Epithelial cell of proximal tubule (primary cell): ENCODE measurements at regions not wholly inside any gene's neighbourhood (a gene's known extent, or its start where the extent isn't known, plus 50 kb on each side); places are given as distances from the start of the nearest gene placed in this dataset.

Experiments used
- DNase-seq: peaks from one replicate; pipeline ENCODE4 v3.0.0-alpha.2; 2011; ENCODE audit warnings: low read depth
- H3K4me3 ChIP-seq: 2 replicates; pipeline ENCODE4 v1.5.1; 2011; ENCODE audit warnings: low read depth, mild to moderate bottlenecking, low read length
- CTCF ChIP-seq: conservative IDR thresholded peaks from 2 replicates; pipeline ENCODE4 v1.5.1; 2012; ENCODE audit warnings: low read depth, mild to moderate bottlenecking, low read length

GRCh38 chr1:70902211-70902610 is 145.4 kb downstream of the PTGER3 start:
- TF ChIP-seq CTCF = no peak
- no peak for DNase-seq
- H3K4me3 ChIP-seq = no peak overlapping the region

- no peak overlapping the region for H3K4me3 ChIP-seq
- TF ChIP-seq CTCF = no peak
Measured at GRCh38 chr1:70906800-70907199, 140.8 kb downstream of the PTGER3 start.

GRCh38 chr1:70907563-70908310 is 139.9 kb downstream of the PTGER3 start:
- TF ChIP-seq CTCF = no peak
- no peak for DNase-seq
- no peak overlapping the region for H3K4me3 ChIP-seq

More at GRCh38 chr1:70906800-70907199, 140.8 kb downstream of the PTGER3 start:
- DNase-seq = no peak

GRCh38 chr1:70909262-70909822 is 138.3 kb downstream of the PTGER3 start:
- no peak overlapping the region for H3K4me3 ChIP-seq
- no peak for TF ChIP-seq CTCF
- no peak for DNase-seq

- no peak for DNase-seq
- no peak for TF ChIP-seq CTCF
- no peak overlapping the region for H3K4me3 ChIP-seq
Measured at GRCh38 chr1:70910013-70910412, 137.6 kb downstream of the PTGER3 start.

GRCh38 chr1:70911861-70912260 is 135.8 kb downstream of the PTGER3 start:
- DNase-seq = no peak
- TF ChIP-seq CTCF = no peak
- H3K4me3 ChIP-seq = no peak overlapping the region

GRCh38 chr1:70914224-70914623 is 133.4 kb downstream of the PTGER3 start:
- no peak overlapping the region for H3K4me3 ChIP-seq
- no peak for DNase-seq
- TF ChIP-seq CTCF = no peak
